HG02852 (cell line): ENCODE measurements at regions not wholly inside any gene's neighbourhood (a gene's known extent, or its start where the extent isn't known, plus 50 kb on each side); places are given as distances from the start of the nearest gene placed in this dataset.

Source experiments
- ATAC-seq: cut with Tn5 transposase; IDR thresholded peaks from one replicate; pipeline ENCODE4 v1.9.1; 2021; ENCODE audit warnings: mild to moderate bottlenecking, moderate library complexity; ENCODE audit not compliant: unreplicated experiment

GRCh38 chr12:31783996-31784645, 55.3 kb upstream of the AMN1 start:
- no peak for ATAC-seq

GRCh38 chr12:31783556-31783955, 54.7 kb upstream of the AMN1 start:
- ATAC-seq = no peak

- ATAC-seq = no peak
These were observed 53.2 kb upstream of the AMN1 start for GRCh38 chr12:31781894-31782540.

GRCh38 chr12:31780096-31780495, 51.3 kb upstream of the AMN1 start:
- no peak for ATAC-seq

- no peak for ATAC-seq
These were observed 49.9 kb upstream of the AMN1 start for GRCh38 chr12:31778687-31779086.
